ENCODE measurements at regions not wholly inside any gene's neighbourhood (a gene's known extent, or its start where the extent isn't known, plus 50 kb on each side); places are given as distances from the start of the nearest gene placed in this dataset.
A peak's percentile ranks its signal among the peaks of the same experiment; 100 is the strongest.

GRCh38 chr5:133754575-133755169 lies 142.3 kb upstream of the FSTL4 start:
- TF ChIP-seq CTCF (IDR thresholded peaks at IDR 0.05) = peak; percentile 80
- no peak overlapping the region for H3K27ac Mint-ChIP-seq
- H3K4me3 Mint-ChIP-seq = no peak overlapping the region
- no peak for DNase-seq
- H3K4me1 Mint-ChIP-seq (ENCODE audit: low read depth) = no peaks in the 10 kb centered on the region
- no peaks in the 10 kb centered on the region for H3K36me3 Mint-ChIP-seq (ENCODE audit: low read depth)
- peaks cover 26% of the 10 kb centered on the region for H3K27me3 Mint-ChIP-seq (ENCODE audit: insufficient read depth)
- H3K9me3 Mint-ChIP-seq = no peaks in the 10 kb centered on the region

GRCh38 chr5:133753856-133754255 lies 141.5 kb upstream of the FSTL4 start:
- Mint-ChIP-seq H3K36me3 (ENCODE audit: low read depth) (no peaks in the 10 kb centered on the region), H3K4me1 (ENCODE audit: low read depth) (no peaks in the 10 kb centered on the region), H3K27me3 (ENCODE audit: insufficient read depth) (peaks cover 30% of the 10 kb centered on the region), H3K4me3 (no peak overlapping the region), H3K9me3 (no peaks in the 10 kb centered on the region), H3K27ac (no peak overlapping the region)
- no peak for TF ChIP-seq CTCF (IDR thresholded peaks at IDR 0.05)
- peak; percentile 16 for DNase-seq

GRCh38 chr5:133751846-133752245 lies 139.5 kb upstream of the FSTL4 start:
- DNase-seq = no peak
- Mint-ChIP-seq H3K9me3 (no peaks in the 10 kb centered on the region), H3K27me3 (ENCODE audit: insufficient read depth) (peaks cover 25% of the 10 kb centered on the region), H3K36me3 (ENCODE audit: low read depth) (no peaks in the 10 kb centered on the region), H3K27ac (no peak overlapping the region), H3K4me3 (no peak overlapping the region), H3K4me1 (ENCODE audit: low read depth) (no peaks in the 10 kb centered on the region)
- TF ChIP-seq CTCF (IDR thresholded peaks at IDR 0.05) = no peak

GRCh38 chr5:133751421-133751820 lies 139.1 kb upstream of the FSTL4 start:
- no peak for TF ChIP-seq CTCF (IDR thresholded peaks at IDR 0.05)
- Mint-ChIP-seq H3K9me3 (no peaks in the 10 kb centered on the region), H3K27me3 (ENCODE audit: insufficient read depth) (peaks cover 25% of the 10 kb centered on the region), H3K27ac (no peak overlapping the region), H3K4me3 (no peak overlapping the region), H3K36me3 (ENCODE audit: low read depth) (no peaks in the 10 kb centered on the region), H3K4me1 (ENCODE audit: low read depth) (no peaks in the 10 kb centered on the region)
- DNase-seq = no peak

GRCh38 chr5:133750856-133751255 lies 138.5 kb upstream of the FSTL4 start:
- Mint-ChIP-seq H3K4me1 (ENCODE audit: low read depth) (no peaks in the 10 kb centered on the region), H3K27ac (no peak overlapping the region), H3K27me3 (ENCODE audit: insufficient read depth) (peaks cover 23% of the 10 kb centered on the region), H3K4me3 (no peak overlapping the region), H3K36me3 (ENCODE audit: low read depth) (no peaks in the 10 kb centered on the region), H3K9me3 (no peaks in the 10 kb centered on the region)
- no peak for DNase-seq
- TF ChIP-seq CTCF (IDR thresholded peaks at IDR 0.05) = no peak

GRCh38 chr5:133750356-133750755 lies 138.0 kb upstream of the FSTL4 start:
- H3K4me1 Mint-ChIP-seq (ENCODE audit: low read depth) = no peaks in the 10 kb centered on the region
- no peak for DNase-seq
- no peak for TF ChIP-seq CTCF (IDR thresholded peaks at IDR 0.05)
- no peak overlapping the region for H3K4me3 Mint-ChIP-seq
- no peak overlapping the region for H3K27ac Mint-ChIP-seq
- no peaks in the 10 kb centered on the region for H3K9me3 Mint-ChIP-seq
- peaks cover 23% of the 10 kb centered on the region for H3K27me3 Mint-ChIP-seq (ENCODE audit: insufficient read depth)
- no peaks in the 10 kb centered on the region for H3K36me3 Mint-ChIP-seq (ENCODE audit: low read depth)
